SK-N-SH (cell line): ENCODE measurements at regions not wholly inside any gene's neighbourhood (a gene's known extent, or its start where the extent isn't known, plus 50 kb on each side); places are given as distances from the start of the nearest gene placed in this dataset.

ENCODE experiments used
- CTCF ChIA-PET: fragments of 300-600, 350-600 bp; formaldehyde crosslinking; extraction: SDS; loops from one replicate; lab custom pipeline; 2021; lab: Yijun Ruan, JAX
- POLR2A ChIA-PET: fragments of 350-600 bp; sonication (Branson Sonifier 250); formaldehyde crosslinking; extraction: SDS; loops from one replicate; lab custom pipeline; 2020; ENCODE audit warnings: antibody characterized with exemption, inconsistent platforms; lab: Yijun Ruan, JAX
- DNase-seq: peaks from one replicate; pipeline ENCODE4 v3.0.0; 2012
- H2AFZ ChIP-seq: fragments of 200-600 bp; sonication (generic); 2 replicates; pipeline ENCODE4 v1.8.1; 2016; ENCODE audit warnings: antibody characterized with exemption, mild to moderate bottlenecking, low read depth
- H3F3A ChIP-seq: fragments of 200-600 bp; sonication (generic); replicated peaks from 2 replicates; pipeline ENCODE3; 2016; ENCODE audit warnings: antibody characterized with exemption, mild to moderate bottlenecking; ENCODE audit not compliant: insufficient read depth
- H3K27ac ChIP-seq, 2 experiments: fragments of 200-500 bp in 1 of 2; fragments of 200-600 bp in 1 of 2; sonication (Bioruptor generic) in 1 of 2; sonication (generic), shearing (Covaris generic) in 1 of 2; 2 replicates each; pipeline versions ENCODE4 v1.5.1 to v1.6.1; 2014 to 2016; ENCODE audit warnings: low read depth in 2 of 2, inconsistent platforms in 1 of 2, low read length in 1 of 2, mild to moderate bottlenecking in 1 of 2, mixed read lengths in 1 of 2
- H3K27me3 ChIP-seq: fragments of 200-600 bp; sonication (generic), shearing (Covaris generic); 2 replicates; pipeline ENCODE4 v1.6.1; 2016; ENCODE audit warnings: mixed run types; ENCODE audit not compliant: insufficient read depth
- H3K36me3 ChIP-seq, 2 experiments: fragments of 200-500 bp in 1 of 2; fragments of 200-600 bp in 1 of 2; sonication (Bioruptor generic) in 1 of 2; sonication (generic) in 1 of 2; replicated peaks in 1 of 2; 2 replicates each; pipeline versions ENCODE3 to v1.5.1; 2014 to 2016; ENCODE audit warnings: low read length in 1 of 2, mild to moderate bottlenecking in 1 of 2; ENCODE audit not compliant: insufficient read depth in 2 of 2, control insufficient read depth in 1 of 2
- H3K4me1 ChIP-seq, 2 experiments: fragments of 200-500 bp in 1 of 2; fragments of 200-600 bp in 1 of 2; sonication (Bioruptor generic) in 1 of 2; sonication (generic), shearing (Covaris generic) in 1 of 2; 2 replicates each; pipeline versions ENCODE4 v1.5.1 to v1.6.1; 2014 to 2016; ENCODE audit warnings: low read depth in 1 of 2, low read length in 1 of 2, mixed run types in 1 of 2; ENCODE audit not compliant: insufficient read depth in 2 of 2, control insufficient read depth in 1 of 2
- H3K4me2 ChIP-seq: fragments of 200-600 bp; sonication (generic), shearing (Covaris generic); 2 replicates; pipeline ENCODE4 v1.6.1; 2017; ENCODE audit warnings: mixed run types
- H3K4me3 ChIP-seq, 2 experiments: fragments of 200-500 bp in 1 of 2; fragments of 200-600 bp in 1 of 2; sonication (Bioruptor generic) in 1 of 2; sonication (generic), shearing (Covaris generic) in 1 of 2; 2 replicates each; pipeline versions ENCODE4 v1.5.1 to v1.8.1; 2014 to 2016; ENCODE audit warnings: low read depth in 2 of 2, inconsistent platforms in 1 of 2, low read length in 1 of 2, mild to moderate bottlenecking in 1 of 2, mixed read lengths in 1 of 2, moderate library complexity in 1 of 2
- H3K79me2 ChIP-seq: fragments of 200-600 bp; sonication (generic); 2 replicates; pipeline ENCODE4 v1.8.1; 2017; ENCODE audit warnings: mild to moderate bottlenecking; ENCODE audit not compliant: insufficient read depth
- H3K9ac ChIP-seq: fragments of 200-600 bp; sonication (generic); 2 replicates; pipeline ENCODE4 v1.6.1; 2017; ENCODE audit warnings: mixed run types
- H3K9me2 ChIP-seq: fragments of 200-600 bp; sonication (generic); 2 replicates; pipeline ENCODE4 v1.6.1; 2017; ENCODE audit warnings: mixed run types
- H3K9me3 ChIP-seq: fragments of 200-600 bp; sonication (generic); 2 replicates; pipeline ENCODE4 v1.6.1; 2017; ENCODE audit warnings: mixed run types, mild to moderate bottlenecking, moderate library complexity
- H4K20me1 ChIP-seq: fragments of 200-600 bp; sonication (generic); 2 replicates; pipeline ENCODE4 v1.6.1; 2017; ENCODE audit warnings: mild to moderate bottlenecking, mixed run types; ENCODE audit not compliant: insufficient read depth
- EP300 ChIP-seq, 2 experiments: IDR thresholded peaks; 2 replicates each; pipeline versions ENCODE4 v1.4.0 to v1.6.1; 2012; ENCODE audit warnings: borderline replicate concordance in 1 of 2, low read depth in 1 of 2, low read length in 1 of 2
- EZH2phosphoT487 ChIP-seq: fragments of 200-600 bp; sonication (generic); IDR thresholded peaks from 2 replicates; pipeline ENCODE4 v1.6.1; 2017; ENCODE audit warnings: low read depth, mixed run types, mild to moderate bottlenecking, antibody characterized with exemption, moderate library complexity, borderline replicate concordance
- FOXM1 ChIP-seq: IDR thresholded peaks from 2 replicates; pipeline ENCODE4 v1.4.0; 2012; ENCODE audit warnings: low read depth, mild to moderate bottlenecking
- JUND ChIP-seq: IDR thresholded peaks from 2 replicates; pipeline ENCODE4 v1.4.0; 2012
- MEF2A ChIP-seq: IDR thresholded peaks from 2 replicates; pipeline ENCODE4 v1.4.0; 2012; ENCODE audit warnings: low read depth, borderline replicate concordance
- NFIC ChIP-seq: IDR thresholded peaks from 2 replicates; pipeline ENCODE4 v1.4.0; 2012; ENCODE audit warnings: borderline replicate concordance
- POLR2AphosphoS5 ChIP-seq: IDR thresholded peaks from 2 replicates; pipeline ENCODE4 v1.6.1; 2012; ENCODE audit warnings: low read depth, low read length
- RAD21 ChIP-seq: IDR thresholded peaks from 2 replicates; pipeline ENCODE4 v1.6.1; 2012; ENCODE audit warnings: mild to moderate bottlenecking, low read length
- RFX5 ChIP-seq: IDR thresholded peaks from 2 replicates; pipeline ENCODE4 v1.6.1; 2012; ENCODE audit warnings: mild to moderate bottlenecking, improper control_type of control experiment, low read length
- SIN3A ChIP-seq: IDR thresholded peaks from 2 replicates; pipeline ENCODE4 v1.6.1; 2012; ENCODE audit warnings: low read depth, mild to moderate bottlenecking, low read length, moderate library complexity, borderline replicate concordance
- SMC3 ChIP-seq: IDR thresholded peaks from 2 replicates; pipeline ENCODE4 v1.6.1; 2012; ENCODE audit warnings: low read depth, low read length, improper control_type of control experiment
- TAF1 ChIP-seq: IDR thresholded peaks from 2 replicates; pipeline ENCODE4 v1.6.1; 2012; ENCODE audit warnings: low read depth, mild to moderate bottlenecking, low read length, moderate library complexity, borderline replicate concordance
- WGBS: methylation state at CpG from one replicate; pipeline ENCODE4 v1.1.6; 2017; ENCODE audit warnings: low lambda C conversion rate; 5-methylcytosine and 5-hydroxymethylcytosine counted together
- TF ChIP-seq, protein P1 (sequence below): IDR thresholded peaks from 2 replicates; pipeline ENCODE4 v1.4.0; 2012; ENCODE audit warnings: low read depth, borderline replicate concordance
- TF ChIP-seq, protein P2 (sequence below): fragments of 150-350 bp; IDR thresholded peaks from 2 replicates; pipeline ENCODE4 v1.6.1; 2017; ENCODE audit warnings: antibody characterized with exemption, low read length, low read depth, borderline replicate concordance
- TF ChIP-seq, protein P3 (sequence below): fragments of 200-600 bp; sonication (generic); IDR thresholded peaks from 2 replicates; pipeline ENCODE4 v1.6.1; 2017; ENCODE audit warnings: antibody characterized with exemption, mild to moderate bottlenecking, moderate library complexity

DNA sequence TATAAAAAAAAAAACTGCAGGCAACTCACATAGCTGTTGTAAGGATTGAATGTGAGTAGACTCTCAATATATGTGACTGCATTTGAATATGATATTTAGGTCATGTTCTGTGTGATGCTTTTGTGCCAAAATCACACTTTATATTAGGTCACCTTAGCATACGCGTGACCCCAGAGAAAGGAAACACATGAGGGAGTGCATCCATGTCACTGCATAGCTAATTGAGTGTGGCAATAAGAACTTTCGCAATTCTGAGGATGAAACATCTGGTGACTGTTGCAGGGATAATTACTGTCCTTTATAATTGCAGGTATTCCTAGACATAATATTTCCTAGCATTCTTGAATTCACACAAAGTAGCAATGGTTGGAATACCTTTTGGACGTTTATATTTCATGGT, 459.5 kb upstream of the KLF4 start:
- no peak for DNase-seq
- no peak overlapping the region for H3K9ac ChIP-seq
- ChIA-PET CTCF (no interaction called here), POLR2A (no interaction called here)
- H3K79me2 ChIP-seq: no peaks in the 10 kb centered on the region
- H3K4me1 ChIP-seq: no peaks in the 10 kb centered on the region
- H3K27ac ChIP-seq: no peak overlapping the region
- H3K9me2 ChIP-seq: no peaks in the 10 kb centered on the region
- 41% methylated on average over 4 of the region's 4 CpGs for WGBS
- TF ChIP-seq RAD21 (no peak), POLR2AphosphoS5 (no peak), EZH2phosphoT487 (no peak), TAF1 (no peak), SMC3 (no peak), NFIC (no peak), MEF2A (no peak), RFX5 (no peak), EP300 (IDR thresholded peaks at IDR 0.05; ENCODE audit: borderline replicate concordance in 1 of 2, low read depth in 1 of 2, low read length in 1 of 2) (no peak)
- TF ChIP-seq, protein P1, sequence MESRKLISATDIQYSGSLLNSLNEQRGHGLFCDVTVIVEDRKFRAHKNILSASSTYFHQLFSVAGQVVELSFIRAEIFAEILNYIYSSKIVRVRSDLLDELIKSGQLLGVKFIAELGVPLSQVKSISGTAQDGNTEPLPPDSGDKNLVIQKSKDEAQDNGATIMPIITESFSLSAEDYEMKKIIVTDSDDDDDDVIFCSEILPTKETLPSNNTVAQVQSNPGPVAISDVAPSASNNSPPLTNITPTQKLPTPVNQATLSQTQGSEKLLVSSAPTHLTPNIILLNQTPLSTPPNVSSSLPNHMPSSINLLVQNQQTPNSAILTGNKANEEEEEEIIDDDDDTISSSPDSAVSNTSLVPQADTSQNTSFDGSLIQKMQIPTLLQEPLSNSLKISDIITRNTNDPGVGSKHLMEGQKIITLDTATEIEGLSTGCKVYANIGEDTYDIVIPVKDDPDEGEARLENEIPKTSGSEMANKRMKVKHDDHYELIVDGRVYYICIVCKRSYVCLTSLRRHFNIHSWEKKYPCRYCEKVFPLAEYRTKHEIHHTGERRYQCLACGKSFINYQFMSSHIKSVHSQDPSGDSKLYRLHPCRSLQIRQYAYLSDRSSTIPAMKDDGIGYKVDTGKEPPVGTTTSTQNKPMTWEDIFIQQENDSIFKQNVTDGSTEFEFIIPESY: no peak
- TF ChIP-seq, protein P2, sequence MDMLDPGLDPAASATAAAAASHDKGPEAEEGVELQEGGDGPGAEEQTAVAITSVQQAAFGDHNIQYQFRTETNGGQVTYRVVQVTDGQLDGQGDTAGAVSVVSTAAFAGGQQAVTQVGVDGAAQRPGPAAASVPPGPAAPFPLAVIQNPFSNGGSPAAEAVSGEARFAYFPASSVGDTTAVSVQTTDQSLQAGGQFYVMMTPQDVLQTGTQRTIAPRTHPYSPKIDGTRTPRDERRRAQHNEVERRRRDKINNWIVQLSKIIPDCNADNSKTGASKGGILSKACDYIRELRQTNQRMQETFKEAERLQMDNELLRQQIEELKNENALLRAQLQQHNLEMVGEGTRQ: no peak
- TF ChIP-seq, all 33 proteins: peak for 0
- no peak overlapping the region for H3K4me3 ChIP-seq
- H2AFZ ChIP-seq: no peak overlapping the region
- H3K9me3 ChIP-seq: no peaks in the 10 kb centered on the region
- H3F3A ChIP-seq: no peaks in the 10 kb centered on the region
- no peaks in the 10 kb centered on the region for H3K27me3 ChIP-seq
- H3K4me2 ChIP-seq: no peak overlapping the region
- no peaks in the 10 kb centered on the region for H4K20me1 ChIP-seq
- H3K36me3 ChIP-seq: no peaks in the 10 kb centered on the region

DNA sequence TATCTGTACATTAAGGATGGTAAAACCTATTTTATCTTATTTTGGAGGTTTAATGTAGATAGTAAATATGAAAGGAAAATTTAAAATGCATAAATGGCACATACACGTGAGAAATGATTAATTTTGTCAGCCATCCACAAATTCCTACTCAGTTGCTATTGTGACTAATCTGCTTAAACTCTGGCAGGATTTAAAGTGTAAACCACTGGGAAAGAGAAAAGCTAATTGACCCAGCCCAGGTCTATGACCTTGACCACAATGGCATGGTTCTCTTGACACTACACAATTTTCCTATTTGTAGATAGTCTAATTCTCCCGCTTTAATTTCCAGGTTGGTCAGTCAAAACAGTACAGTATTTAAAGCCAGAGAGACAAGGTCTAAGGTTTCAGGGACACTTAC, 459.0 kb upstream of the KLF4 start:
- Histone ChIP-seq H3K27me3 (no peaks in the 10 kb centered on the region; the same call in 1 of the 2 replicates), H3K4me1 (no peaks in the 10 kb centered on the region), H3K4me2 (no peak overlapping the region), H3K9me2 (no peaks in the 10 kb centered on the region), H3K79me2 (no peaks in the 10 kb centered on the region), H4K20me1 (no peaks in the 10 kb centered on the region), H3F3A (no peaks in the 10 kb centered on the region), H3K36me3 (no peaks in the 10 kb centered on the region), H2AFZ (no peak overlapping the region), H3K9me3 (no peaks in the 10 kb centered on the region), H3K27ac (no peak overlapping the region), H3K9ac (no peak overlapping the region), H3K4me3 (no peak overlapping the region)
- no peak for DNase-seq
- TF ChIP-seq EP300 (IDR thresholded peaks at IDR 0.05; ENCODE audit: borderline replicate concordance in 1 of 2, low read depth in 1 of 2, low read length in 1 of 2) (no peak), POLR2AphosphoS5 (no peak), JUND (no peak), SMC3 (no peak), FOXM1 (no peak), SIN3A (no peak)
- TF ChIP-seq, protein P3, sequence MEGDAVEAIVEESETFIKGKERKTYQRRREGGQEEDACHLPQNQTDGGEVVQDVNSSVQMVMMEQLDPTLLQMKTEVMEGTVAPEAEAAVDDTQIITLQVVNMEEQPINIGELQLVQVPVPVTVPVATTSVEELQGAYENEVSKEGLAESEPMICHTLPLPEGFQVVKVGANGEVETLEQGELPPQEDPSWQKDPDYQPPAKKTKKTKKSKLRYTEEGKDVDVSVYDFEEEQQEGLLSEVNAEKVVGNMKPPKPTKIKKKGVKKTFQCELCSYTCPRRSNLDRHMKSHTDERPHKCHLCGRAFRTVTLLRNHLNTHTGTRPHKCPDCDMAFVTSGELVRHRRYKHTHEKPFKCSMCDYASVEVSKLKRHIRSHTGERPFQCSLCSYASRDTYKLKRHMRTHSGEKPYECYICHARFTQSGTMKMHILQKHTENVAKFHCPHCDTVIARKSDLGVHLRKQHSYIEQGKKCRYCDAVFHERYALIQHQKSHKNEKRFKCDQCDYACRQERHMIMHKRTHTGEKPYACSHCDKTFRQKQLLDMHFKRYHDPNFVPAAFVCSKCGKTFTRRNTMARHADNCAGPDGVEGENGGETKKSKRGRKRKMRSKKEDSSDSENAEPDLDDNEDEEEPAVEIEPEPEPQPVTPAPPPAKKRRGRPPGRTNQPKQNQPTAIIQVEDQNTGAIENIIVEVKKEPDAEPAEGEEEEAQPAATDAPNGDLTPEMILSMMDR: no peak
- CTCF ChIA-PET: no interaction called here
- 44% methylated on average over 2 of the region's 2 CpGs for WGBS
- POLR2A ChIA-PET: no interaction called here
